A549 (cell line): ENCODE measurements at regions not wholly inside any gene's neighbourhood (a gene's known extent, or its start where the extent isn't known, plus 50 kb on each side); places are given as distances from the start of the nearest gene placed in this dataset.

Experiments used
- ATAC-seq, 2 experiments: fragments of 200-7000 bp in 1 of 2; fragments of >200 bp in 1 of 2; cut with Nextera tagmentation in 1 of 2; cut with Tn5 transposase in 1 of 2; 3 replicates each; pipeline versions ENCODE4 v1.8.0 to v1.9.1; 2018 to 2020; ENCODE audit warnings: mild to moderate bottlenecking in 1 of 2, moderate library complexity in 1 of 2
- CTCF ChIA-PET: fragments of 300-600 bp; sonication (Branson Sonifier 250); formaldehyde crosslinking; extraction: SDS; loops from one replicate; lab custom pipeline; 2021; ENCODE audit warnings: antibody characterized with exemption, inconsistent platforms; lab: Yijun Ruan, JAX
- POLR2A ChIA-PET: fragments of 350-600 bp; formaldehyde crosslinking; extraction: SDS; loops from one replicate; lab custom pipeline; 2021; ENCODE audit warnings: antibody characterized with exemption, inconsistent platforms; lab: Yijun Ruan, JAX
- DNase-seq, 2 experiments: peaks; one replicate each; pipeline versions ENCODE4 v3.0.0 to v3.0.0-alpha.2; 2011 to 2016; ENCODE audit warnings: low read depth in 1 of 2, low spot score in 1 of 2
- FAIRE-seq: peaks from 2 replicates; lab custom pipeline; 2011; peaks lifted over from hg19 to GRCh38; lab: Jason Lieb, UNC
- H3K27ac ChIP-seq, 2 experiments: fragments of >200 bp; sonication (Bioruptor Twin); formaldehyde crosslinking; 3 replicates each; pipeline ENCODE4 v1.5.1; 2016 to 2017
- H3K4me1 ChIP-seq: fragments of >200 bp; sonication (Bioruptor Twin); formaldehyde crosslinking; 3 replicates; pipeline ENCODE4 v1.6.1; 2016
- H3K4me2 ChIP-seq: fragments of >200 bp; sonication (Bioruptor Twin); formaldehyde crosslinking; 3 replicates; pipeline ENCODE4 v1.6.1; 2016
- H3K4me3 ChIP-seq: fragments of >200 bp; sonication (Bioruptor Twin); formaldehyde crosslinking; 3 replicates; pipeline ENCODE4 v1.5.1; 2016
- H3K9me3 ChIP-seq: fragments of >200 bp; sonication (Bioruptor Twin); formaldehyde crosslinking; 3 replicates; pipeline ENCODE4 v1.6.1; 2016
- CHD2 ChIP-seq: fragments of 150-350 bp; IDR thresholded peaks from 2 replicates; pipeline ENCODE4 v1.6.1; 2014; ENCODE audit warnings: low read length; ENCODE audit not compliant: partially characterized antibody
- CHD4 ChIP-seq: fragments of 200-600 bp; sonication (generic); IDR thresholded peaks from 2 replicates; pipeline ENCODE4 v1.6.1; 2016; ENCODE audit warnings: antibody characterized with exemption, mild to moderate bottlenecking, borderline replicate concordance
- CTCF ChIP-seq: fragments of >200 bp; sonication (Bioruptor Twin); formaldehyde crosslinking; IDR thresholded peaks from 3 replicates; pipeline ENCODE4 v1.5.1; 2016
- EHF ChIP-seq: fragments of 250-450 bp; sonication (Bioruptor Pico); IDR thresholded peaks from 2 replicates; pipeline ENCODE4 v1.5.0; 2020; ENCODE audit warnings: mild to moderate bottlenecking
- ELK1 ChIP-seq: fragments of 150-350 bp; IDR thresholded peaks from 2 replicates; pipeline ENCODE4 v1.6.1; 2014; ENCODE audit warnings: low read depth, mild to moderate bottlenecking, low read length
- EP300 ChIP-seq, 2 experiments: fragments of >200 bp; sonication (Bioruptor Twin); formaldehyde crosslinking; IDR thresholded peaks; 2 replicates in 1 of 2; 3 replicates in 1 of 2; pipeline ENCODE4 v1.6.1; 2016 to 2017
- FOSB ChIP-seq: fragments of 250-450 bp; sonication (Bioruptor Pico); IDR thresholded peaks from 2 replicates; pipeline ENCODE4 v1.5.0; 2020; ENCODE audit warnings: mild to moderate bottlenecking, moderate library complexity
- FOSL2 ChIP-seq, 2 experiments: fragments of 450-650 bp in 1 of 2; fragments of >200 bp in 1 of 2; sonication (Bioruptor Twin) in 1 of 2; formaldehyde crosslinking; IDR thresholded peaks; 2 replicates each; pipeline versions ENCODE4 v1.5.0 to v1.6.1; 2016 to 2020; ENCODE audit warnings: mild to moderate bottlenecking in 1 of 2, moderate library complexity in 1 of 2
- GATA3 ChIP-seq: IDR thresholded peaks from 2 replicates; pipeline ENCODE4 v1.6.1; 2012; ENCODE audit warnings: borderline replicate concordance
- HES2 ChIP-seq: fragments of >200 bp; sonication (Bioruptor Twin); formaldehyde crosslinking; IDR thresholded peaks from 2 replicates; pipeline ENCODE4 v1.6.1; 2016
- HEYL ChIP-seq: fragments of 250-450 bp; sonication (Bioruptor Pico); IDR thresholded peaks from 2 replicates; pipeline ENCODE4 v1.8.0; 2021; ENCODE audit warnings: mild to moderate bottlenecking, moderate library complexity
- HMGXB4 ChIP-seq: fragments of 250-450 bp; sonication (Bioruptor Pico); IDR thresholded peaks from 2 replicates; pipeline ENCODE4 v1.5.0; 2021; ENCODE audit warnings: mild to moderate bottlenecking, moderate library complexity, borderline replicate concordance
- HOXA7 ChIP-seq: fragments of 250-450 bp; sonication (Bioruptor Pico); IDR thresholded peaks from 2 replicates; pipeline ENCODE4 v1.5.0; 2020; ENCODE audit warnings: mild to moderate bottlenecking, moderate library complexity
- JUN ChIP-seq, 2 experiments: fragments of >200 bp; sonication (Bioruptor Twin); formaldehyde crosslinking; IDR thresholded peaks; 2 replicates in 1 of 2; 3 replicates in 1 of 2; pipeline ENCODE4 v1.6.1; 2016 to 2017
- KDM1A ChIP-seq: fragments of 200-600 bp; sonication (generic); IDR thresholded peaks from 2 replicates; pipeline ENCODE4 v1.6.1; 2016; ENCODE audit warnings: low read depth, mild to moderate bottlenecking
- KDM5A ChIP-seq: fragments of 200-600 bp; sonication (generic); IDR thresholded peaks from 2 replicates; pipeline ENCODE4 v1.6.1; 2016; ENCODE audit warnings: antibody characterized with exemption, mild to moderate bottlenecking
- MAFK ChIP-seq: fragments of 450-650 bp; IDR thresholded peaks from 2 replicates; pipeline ENCODE4 v1.6.1; 2014; ENCODE audit not compliant: partially characterized antibody
- MYC ChIP-seq: IDR thresholded peaks from 2 replicates; pipeline ENCODE4 v1.6.1; 2012; ENCODE audit warnings: mild to moderate bottlenecking, inconsistent platforms, low read length, improper control_type of control experiment, borderline replicate concordance
- NPAS2 ChIP-seq: fragments of 250-450 bp; sonication (Bioruptor Pico); IDR thresholded peaks from 2 replicates; pipeline ENCODE4 v1.8.0; 2022; ENCODE audit warnings: mild to moderate bottlenecking, moderate library complexity, borderline replicate concordance
- NR3C1 ChIP-seq: fragments of >200 bp; sonication (Bioruptor Twin); formaldehyde crosslinking; IDR thresholded peaks from 3 replicates; pipeline ENCODE4 v1.6.1; 2017
- RAD21 ChIP-seq, 2 experiments: fragments of >200 bp in 1 of 2; sonication (Bioruptor Twin) in 1 of 2; formaldehyde crosslinking in 1 of 2; IDR thresholded peaks in 1 of 2; conservative IDR thresholded peaks in 1 of 2; 2 replicates in 1 of 2; 3 replicates in 1 of 2; pipeline ENCODE4 v1.6.1; 2012 to 2018; ENCODE audit warnings: inconsistent platforms in 1 of 2
- RARB ChIP-seq: fragments of 250-450 bp; sonication (Bioruptor Pico); IDR thresholded peaks from 2 replicates; pipeline ENCODE4 v1.8.0; 2021; ENCODE audit warnings: mild to moderate bottlenecking, moderate library complexity
- RFX5 ChIP-seq: fragments of 450-650 bp; IDR thresholded peaks from 2 replicates; pipeline ENCODE4 v1.7.1; 2014; ENCODE audit warnings: antibody characterized with exemption, mild to moderate bottlenecking, moderate library complexity
- RNF2 ChIP-seq: fragments of 200-600 bp; sonication (generic); IDR thresholded peaks from 2 replicates; pipeline ENCODE4 v1.6.1; 2016; ENCODE audit warnings: low read depth, mild to moderate bottlenecking, antibody characterized with exemption, moderate library complexity, borderline replicate concordance
- TF ChIP-seq, protein P1 (sequence below): fragments of 250-450 bp; sonication (Bioruptor Pico); IDR thresholded peaks from 2 replicates; pipeline ENCODE4 v1.5.0; 2020; ENCODE audit warnings: low read depth, mild to moderate bottlenecking, moderate library complexity
- TF ChIP-seq, protein P2 (sequence below): fragments of >200 bp; sonication (Bioruptor Twin); formaldehyde crosslinking; IDR thresholded peaks from 3 replicates; pipeline ENCODE4 v1.6.1; 2016

- Histone ChIP-seq H3K4me1 (peaks cover 6% of the 10 kb centered on the region; the same call in 1 of the 3 replicates), H3K9me3 (no peaks in the 10 kb centered on the region), H3K4me3 (no peak overlapping the region), H3K4me2 (no peak overlapping the region), H3K27ac (no peak overlapping the region)
- ATAC-seq (no peak), FAIRE-seq (no peak), DNase-seq (no peak)
- TF ChIP-seq HOXA7: no peak
- peak; percentile 8; the same call in 1 of the 3 replicates for TF ChIP-seq CTCF
- TF ChIP-seq ELK1: no peak
- TF ChIP-seq, protein P1, sequence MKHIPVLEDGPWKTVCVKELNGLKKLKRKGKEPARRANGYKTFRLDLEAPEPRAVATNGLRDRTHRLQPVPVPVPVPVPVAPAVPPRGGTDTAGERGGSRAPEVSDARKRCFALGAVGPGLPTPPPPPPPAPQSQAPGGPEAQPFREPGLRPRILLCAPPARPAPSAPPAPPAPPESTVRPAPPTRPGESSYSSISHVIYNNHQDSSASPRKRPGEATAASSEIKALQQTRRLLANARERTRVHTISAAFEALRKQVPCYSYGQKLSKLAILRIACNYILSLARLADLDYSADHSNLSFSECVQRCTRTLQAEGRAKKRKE (CRISPR knock-in tag): no peak
- no peak for TF ChIP-seq RFX5
- peak; percentile 27 to 53; a peak in 3 of 5 replicates for TF ChIP-seq RAD21 (conservative IDR thresholded peaks at IDR 0.05 in 1 of 2, IDR thresholded peaks at IDR 0.05 in 1 of 2)
- no peak for TF ChIP-seq KDM1A
- no peak for TF ChIP-seq GATA3
- no peak for TF ChIP-seq NR3C1
- ChIA-PET POLR2A (no interaction called here), CTCF (interaction anchor here (0.6 kb wide), 2 partner anchors 60 to 1304 kb away, joined by 3 read pairs; no protein-coding TSS in a partner anchor)
Observed at GRCh38 chr13:85970727-85971126, 171.5 kb upstream of the SLITRK6 start.

- FAIRE-seq (no peak), DNase-seq (no peak), ATAC-seq (no peak)
- ChIA-PET POLR2A (no interaction called here), CTCF (interaction anchor here (0.6 kb wide), 1 partner anchor 1256 kb away, joined by 3 read pairs; no protein-coding TSS in a partner anchor)
- H3K4me2 ChIP-seq: no peak overlapping the region
- H3K9me3 ChIP-seq: no peaks in the 10 kb centered on the region
- TF ChIP-seq CHD2 (no peak), KDM5A (no peak), RNF2 (no peak), JUN (IDR thresholded peaks at IDR 0.05) (no peak), HMGXB4 (CRISPR knock-in tag) (no peak), GATA3 (no peak), FOSL2 (IDR thresholded peaks at IDR 0.05) (no peak), FOSL2 (CRISPR knock-in tag; IDR thresholded peaks at IDR 0.05) (no peak), CHD4 (no peak), EHF (CRISPR knock-in tag) (no peak), HES2 (no peak), MYC (no peak), NPAS2 (CRISPR knock-in tag) (no peak), RARB (CRISPR knock-in tag) (no peak), FOSB (CRISPR knock-in tag) (no peak), EP300 (IDR thresholded peaks at IDR 0.05) (no peak), MAFK (no peak), HEYL (CRISPR knock-in tag) (no peak)
- TF ChIP-seq, protein P2, sequence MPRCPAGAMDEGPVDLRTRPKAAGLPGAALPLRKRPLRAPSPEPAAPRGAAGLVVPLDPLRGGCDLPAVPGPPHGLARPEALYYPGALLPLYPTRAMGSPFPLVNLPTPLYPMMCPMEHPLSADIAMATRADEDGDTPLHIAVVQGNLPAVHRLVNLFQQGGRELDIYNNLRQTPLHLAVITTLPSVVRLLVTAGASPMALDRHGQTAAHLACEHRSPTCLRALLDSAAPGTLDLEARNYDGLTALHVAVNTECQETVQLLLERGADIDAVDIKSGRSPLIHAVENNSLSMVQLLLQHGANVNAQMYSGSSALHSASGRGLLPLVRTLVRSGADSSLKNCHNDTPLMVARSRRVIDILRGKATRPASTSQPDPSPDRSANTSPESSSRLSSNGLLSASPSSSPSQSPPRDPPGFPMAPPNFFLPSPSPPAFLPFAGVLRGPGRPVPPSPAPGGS: no peak
- H3K4me3 ChIP-seq: no peak overlapping the region
- no peaks in the 10 kb centered on the region for H3K4me1 ChIP-seq
- no peak overlapping the region for H3K27ac ChIP-seq
Observed at GRCh38 chr13:85969331-85969730, 170.1 kb upstream of the SLITRK6 start.
